ENCODE measurements at regions not wholly inside any gene's neighbourhood (a gene's known extent, or its start where the extent isn't known, plus 50 kb on each side); places are given as distances from the start of the nearest gene placed in this dataset.

GRCh38 chr7:115260381-115260780 lies 338.5 kb downstream of the MDFIC start:
- TF ChIP-seq CTCF (IDR thresholded peaks at IDR 0.05), result no peak
- no peak for TF ChIP-seq EZH2 (IDR thresholded peaks at IDR 0.05)
- TF ChIP-seq EZH2phosphoT487 (IDR thresholded peaks at IDR 0.05), result no peak
